ENCODE measurements at regions not wholly inside any gene's neighbourhood (a gene's known extent, or its start where the extent isn't known, plus 50 kb on each side); places are given as distances from the start of the nearest gene placed in this dataset.

GRCh38 chr18:11251891-11252270, 102.5 kb upstream of the PIEZO2 start:
- no peak overlapping the region for H3K27ac ChIP-seq (ENCODE audit: low read length)
- H3K9me3 ChIP-seq (ENCODE audit: control insufficient read depth in 2 of 2, low read length in 2 of 2): no peaks in the 10 kb centered on the region
- H3K9ac ChIP-seq (ENCODE audit: low read length in 2 of 2): no peak overlapping the region
- no peaks in the 10 kb centered on the region for H3K36me3 ChIP-seq (ENCODE audit: control insufficient read depth in 2 of 2, insufficient read depth in 2 of 2, low read length in 2 of 2)
- no peaks in the 10 kb centered on the region for H3K4me1 ChIP-seq (ENCODE audit: control insufficient read depth, insufficient read depth, low read length)
- H3K27me3 ChIP-seq (ENCODE audit: control insufficient read depth in 1 of 2, insufficient read depth in 2 of 2, low read length in 2 of 2): no peaks in the 10 kb centered on the region
- no peak overlapping the region for H3K4me3 ChIP-seq (ENCODE audit: low read length in 2 of 2)

GRCh38 chr18:11251229-11251890, 102.0 kb upstream of the PIEZO2 start:
- Histone ChIP-seq H3K27me3 (ENCODE audit: control insufficient read depth in 1 of 2, insufficient read depth in 2 of 2, low read length in 2 of 2) (no peaks in the 10 kb centered on the region), H3K4me3 (ENCODE audit: low read length in 2 of 2) (no peak overlapping the region), H3K36me3 (ENCODE audit: control insufficient read depth in 2 of 2, insufficient read depth in 2 of 2, low read length in 2 of 2) (no peaks in the 10 kb centered on the region), H3K9me3 (ENCODE audit: control insufficient read depth in 2 of 2, low read length in 2 of 2) (no peaks in the 10 kb centered on the region), H3K4me1 (ENCODE audit: control insufficient read depth, insufficient read depth, low read length) (no peaks in the 10 kb centered on the region), H3K9ac (ENCODE audit: low read length in 2 of 2) (no peak overlapping the region), H3K27ac (ENCODE audit: low read length) (no peak overlapping the region)

- Histone ChIP-seq H3K27ac (ENCODE audit: low read length) (no peak overlapping the region), H3K4me3 (ENCODE audit: low read length in 2 of 2) (no peak overlapping the region), H3K4me1 (ENCODE audit: control insufficient read depth, insufficient read depth, low read length) (no peaks in the 10 kb centered on the region), H3K27me3 (ENCODE audit: control insufficient read depth in 1 of 2, insufficient read depth in 2 of 2, low read length in 2 of 2) (no peaks in the 10 kb centered on the region), H3K9ac (ENCODE audit: low read length in 2 of 2) (no peak overlapping the region), H3K9me3 (ENCODE audit: control insufficient read depth in 2 of 2, low read length in 2 of 2) (no peaks in the 10 kb centered on the region), H3K36me3 (ENCODE audit: control insufficient read depth in 2 of 2, insufficient read depth in 2 of 2, low read length in 2 of 2) (no peaks in the 10 kb centered on the region)
These were observed 100.0 kb upstream of the PIEZO2 start for GRCh38 chr18:11249391-11249790.

- no peak overlapping the region for H3K27ac ChIP-seq (ENCODE audit: low read length)
- no peaks in the 10 kb centered on the region for H3K4me1 ChIP-seq (ENCODE audit: control insufficient read depth, insufficient read depth, low read length)
- no peak overlapping the region for H3K9ac ChIP-seq (ENCODE audit: low read length in 2 of 2)
- no peaks in the 10 kb centered on the region for H3K27me3 ChIP-seq (ENCODE audit: control insufficient read depth in 1 of 2, insufficient read depth in 2 of 2, low read length in 2 of 2)
- H3K4me3 ChIP-seq (ENCODE audit: low read length in 2 of 2): no peak overlapping the region
- H3K9me3 ChIP-seq (ENCODE audit: control insufficient read depth in 2 of 2, low read length in 2 of 2): no peaks in the 10 kb centered on the region
- H3K36me3 ChIP-seq (ENCODE audit: control insufficient read depth in 2 of 2, insufficient read depth in 2 of 2, low read length in 2 of 2): no peaks in the 10 kb centered on the region
These were observed 98.1 kb upstream of the PIEZO2 start for GRCh38 chr18:11247381-11247970.

- H3K4me3 ChIP-seq (ENCODE audit: low read length in 2 of 2): no peak overlapping the region
- no peak overlapping the region for H3K9ac ChIP-seq (ENCODE audit: low read length in 2 of 2)
- H3K9me3 ChIP-seq (ENCODE audit: control insufficient read depth in 2 of 2, low read length in 2 of 2): no peaks in the 10 kb centered on the region
- H3K36me3 ChIP-seq (ENCODE audit: control insufficient read depth in 2 of 2, insufficient read depth in 2 of 2, low read length in 2 of 2): no peaks in the 10 kb centered on the region
- H3K27me3 ChIP-seq (ENCODE audit: control insufficient read depth in 1 of 2, insufficient read depth in 2 of 2, low read length in 2 of 2): no peaks in the 10 kb centered on the region
- no peak overlapping the region for H3K27ac ChIP-seq (ENCODE audit: low read length)
- H3K4me1 ChIP-seq (ENCODE audit: control insufficient read depth, insufficient read depth, low read length): no peaks in the 10 kb centered on the region
These were observed 97.3 kb upstream of the PIEZO2 start for GRCh38 chr18:11246495-11247300.

GRCh38 chr18:11245879-11246278, 96.5 kb upstream of the PIEZO2 start:
- H3K9me3 ChIP-seq (ENCODE audit: control insufficient read depth in 2 of 2, low read length in 2 of 2): no peaks in the 10 kb centered on the region
- H3K27ac ChIP-seq (ENCODE audit: low read length): no peak overlapping the region
- no peaks in the 10 kb centered on the region for H3K36me3 ChIP-seq (ENCODE audit: control insufficient read depth in 2 of 2, insufficient read depth in 2 of 2, low read length in 2 of 2)
- no peaks in the 10 kb centered on the region for H3K4me1 ChIP-seq (ENCODE audit: control insufficient read depth, insufficient read depth, low read length)
- H3K9ac ChIP-seq (ENCODE audit: low read length in 2 of 2): no peak overlapping the region
- no peaks in the 10 kb centered on the region for H3K27me3 ChIP-seq (ENCODE audit: control insufficient read depth in 1 of 2, insufficient read depth in 2 of 2, low read length in 2 of 2)
- no peak overlapping the region for H3K4me3 ChIP-seq (ENCODE audit: low read length in 2 of 2)

- Histone ChIP-seq H3K27ac (ENCODE audit: low read length) (no peak overlapping the region), H3K4me3 (ENCODE audit: low read length in 2 of 2) (no peak overlapping the region), H3K9ac (ENCODE audit: low read length in 2 of 2) (no peak overlapping the region), H3K36me3 (ENCODE audit: control insufficient read depth in 2 of 2, insufficient read depth in 2 of 2, low read length in 2 of 2) (no peaks in the 10 kb centered on the region), H3K9me3 (ENCODE audit: control insufficient read depth in 2 of 2, low read length in 2 of 2) (no peaks in the 10 kb centered on the region), H3K4me1 (ENCODE audit: control insufficient read depth, insufficient read depth, low read length) (no peaks in the 10 kb centered on the region), H3K27me3 (ENCODE audit: control insufficient read depth in 1 of 2, insufficient read depth in 2 of 2, low read length in 2 of 2) (no peaks in the 10 kb centered on the region)
These were observed 88.1 kb upstream of the PIEZO2 start for GRCh38 chr18:11237484-11237883.

- H3K27me3 ChIP-seq (ENCODE audit: control insufficient read depth in 1 of 2, insufficient read depth in 2 of 2, low read length in 2 of 2): no peaks in the 10 kb centered on the region
- H3K36me3 ChIP-seq (ENCODE audit: control insufficient read depth in 2 of 2, insufficient read depth in 2 of 2, low read length in 2 of 2): no peaks in the 10 kb centered on the region
- H3K4me3 ChIP-seq (ENCODE audit: low read length in 2 of 2): no peak overlapping the region
- H3K27ac ChIP-seq (ENCODE audit: low read length): no peak overlapping the region
- no peaks in the 10 kb centered on the region for H3K4me1 ChIP-seq (ENCODE audit: control insufficient read depth, insufficient read depth, low read length)
- no peaks in the 10 kb centered on the region for H3K9me3 ChIP-seq (ENCODE audit: control insufficient read depth in 2 of 2, low read length in 2 of 2)
- H3K9ac ChIP-seq (ENCODE audit: low read length in 2 of 2): no peak overlapping the region
These were observed 87.7 kb upstream of the PIEZO2 start for GRCh38 chr18:11237066-11237465.

GRCh38 chr18:11224153-11224552, 74.8 kb upstream of the PIEZO2 start:
- Histone ChIP-seq H3K36me3 (ENCODE audit: control insufficient read depth in 2 of 2, insufficient read depth in 2 of 2, low read length in 2 of 2) (no peaks in the 10 kb centered on the region), H3K9ac (ENCODE audit: low read length in 2 of 2) (no peak overlapping the region), H3K9me3 (ENCODE audit: control insufficient read depth in 2 of 2, low read length in 2 of 2) (no peaks in the 10 kb centered on the region), H3K27me3 (ENCODE audit: control insufficient read depth in 1 of 2, insufficient read depth in 2 of 2, low read length in 2 of 2) (no peaks in the 10 kb centered on the region), H3K4me1 (ENCODE audit: control insufficient read depth, insufficient read depth, low read length) (no peaks in the 10 kb centered on the region), H3K4me3 (ENCODE audit: low read length in 2 of 2) (no peak overlapping the region), H3K27ac (ENCODE audit: low read length) (no peak overlapping the region)

- Histone ChIP-seq H3K9me3 (ENCODE audit: control insufficient read depth in 2 of 2, low read length in 2 of 2) (no peaks in the 10 kb centered on the region), H3K9ac (ENCODE audit: low read length in 2 of 2) (no peak overlapping the region), H3K36me3 (ENCODE audit: control insufficient read depth in 2 of 2, insufficient read depth in 2 of 2, low read length in 2 of 2) (no peaks in the 10 kb centered on the region)
These were observed 70.2 kb upstream of the PIEZO2 start for GRCh38 chr18:11219571-11219970.

GRCh38 chr18:11215216-11215615, 65.8 kb upstream of the PIEZO2 start:
- Histone ChIP-seq H3K4me1 (ENCODE audit: control insufficient read depth, insufficient read depth, low read length) (no peaks in the 10 kb centered on the region), H3K9ac (ENCODE audit: low read length in 2 of 2) (no peak overlapping the region), H3K9me3 (ENCODE audit: control insufficient read depth in 2 of 2, low read length in 2 of 2) (no peaks in the 10 kb centered on the region), H3K27ac (ENCODE audit: low read length) (no peak overlapping the region), H3K36me3 (ENCODE audit: control insufficient read depth in 2 of 2, insufficient read depth in 2 of 2, low read length in 2 of 2) (no peaks in the 10 kb centered on the region), H3K27me3 (ENCODE audit: control insufficient read depth in 1 of 2, insufficient read depth in 2 of 2, low read length in 2 of 2) (no peaks in the 10 kb centered on the region), H3K4me3 (ENCODE audit: low read length in 2 of 2) (no peak overlapping the region)

More at GRCh38 chr18:11219571-11219970, 70.2 kb upstream of the PIEZO2 start:
- no peak overlapping the region for H3K27ac ChIP-seq (ENCODE audit: low read length)
- H3K4me3 ChIP-seq (ENCODE audit: low read length in 2 of 2): no peak overlapping the region
- no peaks in the 10 kb centered on the region for H3K27me3 ChIP-seq (ENCODE audit: control insufficient read depth in 1 of 2, insufficient read depth in 2 of 2, low read length in 2 of 2)
- no peaks in the 10 kb centered on the region for H3K4me1 ChIP-seq (ENCODE audit: control insufficient read depth, insufficient read depth, low read length)

All from stomach smooth muscle (tissue), 2 donors.